Right ventricle myocardium inferior (tissue), 1 donor: ENCODE measurements at regions not wholly inside any gene's neighbourhood (a gene's known extent, or its start where the extent isn't known, plus 50 kb on each side); places are given as distances from the start of the nearest gene placed in this dataset.

Experiments used
- ATAC-seq: fragments of 200-7000 bp; cut with Tn5 transposase; one replicate; pipeline ENCODE4 v1.9.1; 2020; ENCODE audit warnings: mild to moderate bottlenecking, moderate library complexity
- DNase-seq: peaks from one replicate; pipeline ENCODE4 v3.0.0; 2021; ENCODE audit errors: missing footprints
- intact Hi-C: fragments of 100-400 bp; cut with DNase I; formaldehyde crosslinking; loops from one replicate; pipeline ENCODE4 v1.11.0; 2022
- donor health status: DM: no; HTN: yes; CAD: no; lungs with severe emphysema.

GRCh38 chr2:145980318-145980717 is 1460.4 kb upstream of the ZEB2 start:
- DNase-seq (no peak), ATAC-seq (no peak)
- intact Hi-C loops: no loop called here

DNA sequence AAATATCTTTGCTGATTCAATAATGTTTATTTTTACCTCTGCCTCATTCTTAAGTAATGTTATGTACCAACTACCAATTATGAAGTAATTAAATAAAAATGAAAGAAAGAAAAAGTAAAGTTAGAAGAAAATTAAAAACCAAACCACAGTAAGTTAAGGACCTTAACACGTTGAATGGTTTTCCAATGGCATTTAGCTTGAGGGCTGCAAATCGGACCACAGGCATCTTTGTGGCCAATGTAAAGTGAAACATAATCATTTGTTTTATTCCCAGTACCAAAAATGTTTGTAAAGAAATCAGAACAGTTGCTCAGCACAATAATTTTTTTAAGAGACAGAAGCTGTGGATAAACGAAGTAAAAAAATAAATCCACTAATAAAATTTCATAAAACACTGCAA is 1455.5 kb upstream of the ZEB2 start:
- DNase-seq (no peak), ATAC-seq (no peak)
- intact Hi-C loops: no loop called here

GRCh38 chr2:145961846-145962245 is 1441.9 kb upstream of the ZEB2 start:
- DNase-seq (no peak), ATAC-seq (no peak)
- intact Hi-C loops: no loop called here

DNA sequence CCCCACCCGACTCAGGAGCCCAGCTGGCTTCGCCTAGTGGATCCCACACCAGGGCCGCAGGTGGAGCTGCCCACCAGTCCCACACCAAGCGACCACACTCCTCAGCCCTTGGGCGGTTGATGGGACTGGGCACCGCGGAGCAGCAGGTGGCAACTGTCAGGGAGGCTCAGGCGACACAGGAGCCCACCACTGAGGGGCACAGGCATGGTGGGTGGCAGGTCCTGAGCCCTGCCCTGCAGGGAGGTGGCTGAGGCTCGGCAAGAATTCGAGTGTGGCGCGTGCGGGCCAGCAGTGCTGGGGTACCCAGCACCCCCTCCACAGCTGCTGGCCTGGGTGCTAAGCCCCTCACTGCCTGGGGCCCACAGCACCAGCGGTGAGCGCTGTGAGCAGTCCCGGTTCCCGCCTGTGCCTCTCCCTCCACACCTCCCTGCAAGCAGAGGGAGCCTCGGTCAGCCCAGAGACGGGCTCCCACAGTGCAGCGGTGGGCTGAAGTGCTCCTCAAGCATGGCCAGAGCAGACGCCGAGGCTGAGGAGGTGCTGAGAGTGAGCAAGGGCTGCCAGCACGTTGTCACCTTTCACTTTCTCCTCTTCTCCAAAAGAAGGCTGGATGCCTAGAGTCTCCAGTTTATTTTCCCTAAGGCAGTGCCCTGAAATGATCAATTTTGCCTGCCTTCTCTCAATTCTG is 1440.7 kb upstream of the ZEB2 start:
- DNase-seq (peak; percentile 32), ATAC-seq (no peak)
- intact Hi-C loops: no loop called here

DNA sequence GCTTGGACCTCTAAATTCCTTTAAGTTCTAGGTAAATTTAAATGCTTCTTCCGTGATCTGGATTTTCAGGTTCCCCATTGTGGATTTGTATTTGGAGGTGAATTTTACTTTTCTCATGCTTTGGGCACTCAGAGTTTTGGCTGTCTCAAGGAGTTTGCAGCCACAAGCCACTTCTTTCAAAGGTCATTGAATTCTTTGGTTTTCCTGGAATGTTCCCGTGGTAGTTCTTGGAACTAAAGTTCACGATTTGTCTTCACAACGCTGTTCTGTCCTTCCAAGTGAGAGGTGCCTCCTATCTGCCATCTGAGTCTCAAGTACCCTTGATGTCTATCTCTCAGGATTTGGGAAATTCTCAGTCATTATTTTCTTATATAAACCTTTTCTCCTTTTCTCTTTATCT is 1438.7 kb upstream of the ZEB2 start:
- ATAC-seq: no peak
- intact Hi-C loops: no loop called here
- no peak for DNase-seq

DNA sequence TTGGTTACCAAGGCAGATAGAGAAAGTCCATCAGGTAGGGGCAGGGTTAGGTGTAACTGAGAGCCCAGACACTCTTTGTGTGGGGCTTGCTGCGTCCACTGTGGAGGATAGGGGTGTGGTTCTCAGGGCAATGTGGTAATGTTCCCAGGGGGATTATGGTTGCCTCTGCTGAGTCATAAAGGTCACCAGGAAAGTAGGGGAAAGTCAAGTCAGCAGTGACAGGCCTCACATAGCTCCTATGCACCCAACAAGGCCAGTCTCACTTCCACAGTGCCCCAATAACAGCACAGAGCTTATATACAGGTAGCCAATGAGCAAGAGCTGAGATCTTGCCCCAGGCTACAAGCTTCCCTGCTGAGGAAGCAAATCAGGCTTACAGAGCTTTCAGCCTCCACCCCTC is 1438.0 kb upstream of the ZEB2 start:
- no peak for DNase-seq
- intact Hi-C loops: no loop called here
- ATAC-seq: no peak

GRCh38 chr2:145939949-145940348 is 1420.0 kb upstream of the ZEB2 start:
- DNase-seq: no peak
- ATAC-seq: no peak
- intact Hi-C loops: no loop called here

- ATAC-seq (no peak), DNase-seq (no peak)
- intact Hi-C loops: no loop called here
These were observed 1415.1 kb upstream of the ZEB2 start for GRCh38 chr2:145935016-145935415.

DNA sequence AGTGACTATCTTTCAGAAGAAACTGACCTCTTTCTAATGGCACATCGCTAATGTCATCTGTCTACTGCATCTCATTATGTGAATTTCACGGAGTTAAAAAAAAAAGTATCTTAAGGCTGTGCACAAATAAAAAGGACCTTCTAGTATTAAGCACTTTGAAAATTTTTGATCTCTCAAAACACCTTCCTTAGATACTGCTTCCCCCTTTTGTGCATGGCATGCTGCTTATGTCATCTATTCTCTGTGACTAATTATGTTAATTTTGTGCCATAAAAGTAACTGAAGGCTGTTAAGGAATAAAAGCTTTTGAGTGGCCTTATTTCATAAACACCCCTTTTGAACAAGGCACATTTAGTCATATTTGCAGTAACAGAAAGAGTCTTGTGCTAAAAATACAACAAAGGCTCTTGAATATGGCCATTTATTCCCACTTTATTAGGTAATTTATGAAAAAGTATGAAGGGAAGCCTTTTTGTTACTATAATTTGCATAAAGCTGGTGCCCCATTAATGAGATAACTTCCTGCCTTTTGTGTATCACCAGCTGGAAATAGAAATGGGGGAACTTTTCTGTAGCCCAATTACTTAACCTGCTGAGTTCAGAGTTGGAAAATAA is 1412.0 kb upstream of the ZEB2 start:
- intact Hi-C loops: no loop called here
- DNase-seq (no peak), ATAC-seq (no peak)

DNA sequence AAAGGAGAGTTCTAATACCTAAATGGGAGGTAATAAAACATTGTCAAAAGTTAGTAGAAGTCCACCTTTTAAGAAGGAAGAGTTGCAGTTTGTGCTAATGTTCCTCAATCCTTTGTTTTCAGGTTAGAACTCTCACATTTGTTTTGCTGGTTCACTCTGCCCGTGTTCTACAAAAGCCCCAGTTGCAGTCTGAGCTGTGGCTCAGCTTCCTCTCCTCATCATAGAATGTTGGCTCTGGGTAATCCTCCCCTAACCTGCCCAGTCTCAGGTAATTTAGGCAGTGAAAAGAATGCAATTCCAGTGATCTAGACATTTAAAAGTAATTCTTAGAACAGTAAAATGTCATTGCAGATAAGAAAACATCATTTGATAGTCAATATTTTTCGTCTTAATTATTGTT is 1410.4 kb upstream of the ZEB2 start:
- intact Hi-C loops: no loop called here

DNA sequence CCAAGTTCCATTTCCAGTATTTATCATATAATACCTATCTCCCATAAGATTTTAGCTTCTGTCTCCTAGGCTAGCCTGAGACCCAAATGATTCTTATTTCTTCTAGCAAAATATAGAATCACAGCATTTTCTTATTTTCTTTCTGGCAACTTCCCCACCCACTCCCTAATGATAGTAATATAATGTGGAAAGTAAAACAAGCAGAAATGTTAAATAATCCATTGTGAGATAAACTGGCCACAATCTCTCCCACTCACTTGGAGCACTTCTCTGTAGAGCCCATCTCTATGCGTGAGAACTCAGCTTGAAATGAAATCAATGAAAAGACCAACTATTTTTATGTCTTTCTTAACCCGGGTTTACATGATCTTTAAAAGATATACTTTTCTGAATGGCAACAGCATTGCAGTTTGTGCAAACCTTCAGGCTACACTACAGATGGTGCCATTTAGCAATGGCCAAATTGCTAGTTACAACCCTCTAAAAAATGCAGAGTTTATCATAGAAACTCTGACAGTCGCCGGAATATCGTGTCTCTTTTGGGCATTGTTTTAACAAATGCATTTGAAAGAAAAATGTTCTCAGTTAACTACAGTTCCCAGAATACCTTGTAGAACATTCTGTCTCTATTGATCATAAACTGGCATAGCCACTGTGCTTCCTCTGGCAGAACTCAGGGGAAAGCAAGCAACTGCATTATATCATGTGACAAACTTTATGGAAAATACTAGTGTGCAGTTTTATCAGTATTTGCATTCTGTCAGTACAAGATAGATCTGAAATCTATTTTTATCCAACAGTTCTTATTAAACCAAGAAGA is 1407.4 kb upstream of the ZEB2 start:
- DNase-seq (no peak), ATAC-seq (no peak)
- intact Hi-C loops: no loop called here

More for the DNA sequence above, 1410.4 kb upstream of the ZEB2 start:
- no peak for DNase-seq
- no peak for ATAC-seq

DNA sequence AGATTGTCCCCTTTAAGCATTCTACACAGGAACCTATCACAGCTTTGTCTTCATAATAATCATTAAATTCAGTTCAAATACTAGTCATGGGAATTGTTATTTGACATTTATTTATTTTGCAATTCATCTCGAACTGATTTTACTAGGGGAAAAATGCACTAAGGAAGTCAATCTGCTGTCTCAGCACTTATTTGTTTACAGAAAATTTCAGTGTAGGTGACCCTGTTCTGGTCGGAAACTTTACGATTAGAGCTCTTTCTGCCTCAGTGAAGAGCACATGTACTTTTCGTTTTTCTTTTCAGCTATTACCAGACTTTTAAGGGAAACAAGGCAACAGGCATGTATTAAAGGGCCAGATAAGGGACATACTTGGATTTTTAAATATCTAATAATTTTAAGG is 1405.7 kb upstream of the ZEB2 start:
- intact Hi-C loops: no loop called here
- DNase-seq (no peak), ATAC-seq (no peak)

DNA sequence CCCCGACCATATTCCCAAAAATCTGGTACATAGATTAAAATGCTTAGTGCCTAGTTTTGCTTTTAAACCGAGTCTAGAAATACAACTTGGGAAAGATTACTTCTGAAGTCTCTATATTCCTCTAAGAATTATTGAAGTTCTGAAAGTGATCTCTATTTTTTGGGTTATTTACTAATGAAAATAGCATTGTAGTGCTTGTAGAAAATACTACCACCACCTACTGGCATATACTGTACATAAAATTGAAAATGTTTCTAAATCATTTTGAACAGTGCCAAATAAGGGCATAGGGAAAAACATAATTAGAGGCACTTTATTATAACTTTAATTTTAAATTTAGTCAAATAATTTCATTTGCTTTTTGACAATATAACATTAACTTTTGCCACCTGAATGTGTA is 1399.6 kb upstream of the ZEB2 start:
- intact Hi-C loops: loop anchor here (10.0 kb wide), 1 partner anchor 1405 kb away; no protein-coding TSS in a partner anchor
- no peak for DNase-seq
- no peak for ATAC-seq

GRCh38 chr2:145918951-145919350 is 1399.0 kb upstream of the ZEB2 start:
- intact Hi-C loops: loop anchor here (10.0 kb wide), 1 partner anchor 1404 kb away; no protein-coding TSS in a partner anchor
- DNase-seq (no peak), ATAC-seq (no peak)

- DNase-seq (no peak), ATAC-seq (no peak)
- intact Hi-C loops: loop anchor here (10.0 kb wide), 1 partner anchor 1402 kb away; no protein-coding TSS in a partner anchor
These were observed 1396.9 kb upstream of the ZEB2 start for GRCh38 chr2:145916799-145917198.

DNA sequence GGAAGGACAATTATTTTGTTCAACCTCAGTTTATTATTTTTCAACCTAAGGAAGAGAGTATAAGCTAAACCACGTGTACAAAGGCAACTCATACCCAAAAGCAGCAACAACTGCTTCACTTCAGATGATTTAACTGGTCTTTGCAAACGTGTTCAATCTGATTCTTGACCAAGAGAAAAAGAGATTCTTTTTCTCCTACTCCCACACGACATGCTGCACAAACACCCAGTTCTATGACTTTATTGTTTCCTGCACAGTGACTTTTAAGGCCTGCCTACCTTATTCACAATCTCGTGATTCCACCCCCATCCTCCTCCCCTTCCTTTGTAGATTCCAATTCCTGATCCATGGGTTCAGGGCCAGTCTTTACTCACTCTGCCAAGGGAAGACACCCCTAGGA is 1394.8 kb upstream of the ZEB2 start:
- DNase-seq: no peak
- intact Hi-C loops: loop anchor here (10.0 kb wide), 1 partner anchor 1400 kb away; no protein-coding TSS in a partner anchor
- no peak for ATAC-seq

DNA sequence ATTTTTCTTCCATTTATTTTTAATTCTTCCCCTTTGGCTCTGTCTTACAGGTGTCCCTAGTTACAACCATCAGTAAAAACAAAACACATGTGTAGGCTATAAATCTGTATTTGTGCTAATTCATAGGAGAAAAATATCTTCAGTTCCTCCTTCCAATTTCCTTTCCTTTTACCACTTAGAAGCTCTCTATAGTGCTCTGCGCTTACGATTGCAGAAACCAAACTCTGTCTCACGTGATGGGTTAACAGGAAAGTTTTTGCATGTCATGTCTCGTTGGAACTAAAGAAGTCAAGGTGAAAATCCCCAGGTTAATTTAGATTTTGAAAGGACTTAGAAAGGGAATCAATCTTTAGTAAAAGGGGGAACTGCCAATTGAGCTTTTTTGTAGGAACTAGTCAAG is 1390.5 kb upstream of the ZEB2 start:
- intact Hi-C loops: loop anchor here (10.0 kb wide), 1 partner anchor 1396 kb away; no protein-coding TSS in a partner anchor
- no peak for ATAC-seq
- DNase-seq: no peak

GRCh38 chr2:145909766-145910165 is 1389.8 kb upstream of the ZEB2 start:
- DNase-seq (no peak), ATAC-seq (no peak)
- intact Hi-C loops: loop anchor here (10.0 kb wide), 1 partner anchor 1395 kb away; no protein-coding TSS in a partner anchor

- ATAC-seq (no peak), DNase-seq (no peak)
- intact Hi-C loops: no loop called here
These were observed 1389.3 kb upstream of the ZEB2 start for GRCh38 chr2:145909175-145909755.
